SK-N-MC (cell line): ENCODE measurements at regions not wholly inside any gene's neighbourhood (a gene's known extent, or its start where the extent isn't known, plus 50 kb on each side); places are given as distances from the start of the nearest gene placed in this dataset.
"Not testable (repeated sequence)": the region's sequence is repeated elsewhere in the genome, so short reads cannot be mapped to it uniquely, and the experiment has no call there.

Source experiments
- EZH2 ChIP-seq: fragments of 200-600 bp; sonication (generic); IDR thresholded peaks from one replicate; pipeline ENCODE4 v1.6.1; 2017; ENCODE audit warnings: antibody characterized with exemption
- FOXP2 ChIP-seq: optimal IDR thresholded peaks from 2 replicates; pipeline ENCODE3; 2011; ENCODE audit warnings: mild to moderate bottlenecking, moderate library complexity; ENCODE audit not compliant: insufficient read depth; ENCODE audit errors: extremely low read length, control extremely low read depth
- POLR2AphosphoS5 ChIP-seq: IDR thresholded peaks from 2 replicates; pipeline ENCODE4 v1.6.1; 2012; ENCODE audit warnings: mild to moderate bottlenecking, low read depth, low read length, borderline replicate concordance

DNA sequence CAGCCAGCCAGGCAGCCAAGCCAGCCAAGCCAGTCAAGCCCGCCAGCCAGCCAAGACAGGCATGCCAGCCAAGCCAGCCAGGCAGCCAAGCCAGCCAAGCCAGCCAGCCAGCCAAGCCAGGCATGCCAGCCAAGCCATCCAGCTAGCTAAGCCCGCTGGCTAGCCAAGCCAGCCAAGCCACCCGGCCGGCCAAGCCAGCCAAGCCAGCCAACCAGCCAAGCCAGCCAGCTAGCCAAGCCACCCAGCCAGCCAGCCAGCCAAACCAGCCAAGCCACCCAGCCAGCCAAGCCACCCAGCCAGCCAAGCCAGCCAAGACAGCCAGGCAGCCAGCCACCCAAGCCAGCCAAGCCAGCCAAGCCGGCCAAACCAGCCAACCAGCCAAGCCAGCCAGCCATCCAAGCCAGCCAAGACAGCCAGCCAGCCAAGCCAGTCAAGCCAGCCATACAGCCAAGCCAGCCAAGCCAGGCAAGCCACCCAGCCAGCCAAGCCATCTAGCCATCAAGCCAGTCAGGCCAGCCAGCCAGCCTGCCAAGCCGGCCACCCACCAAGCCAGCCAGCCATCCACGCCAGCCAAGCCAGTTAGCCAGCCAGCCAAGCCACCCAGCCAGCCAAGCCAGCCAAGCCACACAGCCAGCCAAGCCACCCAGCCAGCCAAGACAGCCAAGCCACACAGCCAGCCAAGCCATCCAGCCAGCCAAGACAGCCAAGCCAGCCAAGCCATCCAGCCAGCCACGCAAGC lies 349.2 kb upstream of the PLGLB2 start:
- not testable (repeated sequence) for TF ChIP-seq POLR2AphosphoS5, EZH2, FOXP2
